OCI-LY1 (cell line): ENCODE measurements at regions not wholly inside any gene's neighbourhood (a gene's known extent, or its start where the extent isn't known, plus 50 kb on each side); places are given as distances from the start of the nearest gene placed in this dataset.

Experiments used
- H2AFZ ChIP-seq: fragments of 200-600 bp; sonication (generic), shearing (Covaris generic); 2 replicates; pipeline ENCODE4 v1.6.0; 2014; ENCODE audit warnings: antibody characterized with exemption, mild to moderate bottlenecking, low read length
- H3F3A ChIP-seq: fragments of 200-600 bp; sonication (generic), shearing (Covaris generic); 2 replicates; pipeline ENCODE4 v1.6.0; 2014; ENCODE audit warnings: mild to moderate bottlenecking, antibody characterized with exemption, low read length, moderate library complexity; ENCODE audit not compliant: insufficient read depth
- H3K27ac ChIP-seq: fragments of 200-600 bp; sonication (generic); 2 replicates; pipeline ENCODE4 v1.5.1; 2014; ENCODE audit warnings: low read length, mixed run types, mild to moderate bottlenecking, low read depth; ENCODE audit not compliant: poor library complexity, severe bottlenecking
- H3K27me3 ChIP-seq: fragments of 200-600 bp; sonication (generic); 2 replicates; pipeline ENCODE4 v1.6.0; 2014; ENCODE audit warnings: antibody characterized with exemption, mild to moderate bottlenecking, low read length, moderate library complexity; ENCODE audit not compliant: insufficient read depth
- H3K36me3 ChIP-seq: fragments of 200-600 bp; sonication (generic); 2 replicates; pipeline ENCODE4 v1.6.1; 2014; ENCODE audit warnings: mild to moderate bottlenecking, antibody characterized with exemption, low read length, moderate library complexity, mixed read lengths; ENCODE audit not compliant: insufficient read depth
- H3K4me1 ChIP-seq: fragments of 200-600 bp; sonication (generic); 2 replicates; pipeline ENCODE4 v1.5.1; 2014; ENCODE audit warnings: mild to moderate bottlenecking, low read length, moderate library complexity; ENCODE audit not compliant: insufficient read depth, severe bottlenecking
- H3K4me2 ChIP-seq: fragments of 200-600 bp; sonication (generic), shearing (Covaris generic); 2 replicates; pipeline ENCODE4 v1.6.1; 2014; ENCODE audit warnings: low read length
- H3K4me3 ChIP-seq: fragments of 200-600 bp; sonication (generic); 2 replicates; pipeline ENCODE4 v1.5.1; 2014; ENCODE audit warnings: low read length, low read depth, mild to moderate bottlenecking, mixed read lengths; ENCODE audit not compliant: poor library complexity, severe bottlenecking
- H3K79me2 ChIP-seq: fragments of 200-600 bp; shearing (Covaris generic); 2 replicates; pipeline ENCODE4 v1.6.1; 2016; ENCODE audit warnings: mixed run types, low read length, mixed read lengths; ENCODE audit not compliant: insufficient read depth
- H3K9ac ChIP-seq: fragments of 200-600 bp; sonication (generic), shearing (Covaris generic); 2 replicates; pipeline ENCODE4 v1.6.1; 2014; ENCODE audit warnings: mild to moderate bottlenecking, low read length, mixed read lengths
- H3K9me2 ChIP-seq: fragments of 200-600 bp; sonication (generic), shearing (Covaris generic); 2 replicates; pipeline ENCODE4 v1.6.1; 2014; ENCODE audit warnings: low read depth, mild to moderate bottlenecking, low read length, mixed read lengths
- H3K9me3 ChIP-seq: fragments of 200-600 bp; shearing (Covaris generic); 2 replicates; pipeline ENCODE4 v1.6.1; 2014; ENCODE audit warnings: low read length, mixed read lengths
- H4K20me1 ChIP-seq: fragments of 200-600 bp; sonication (generic), shearing (Covaris generic); 2 replicates; pipeline ENCODE4 v1.6.0; 2016; ENCODE audit warnings: mild to moderate bottlenecking, low read length; ENCODE audit not compliant: insufficient read depth
- CTCF ChIP-seq: fragments of 200-600 bp; sonication (generic), shearing (Covaris generic); IDR thresholded peaks from 2 replicates; pipeline ENCODE4 v1.5.1; 2017; ENCODE audit warnings: mild to moderate bottlenecking, antibody characterized with exemption, low read length, moderate library complexity, mixed read lengths
- EZH2 ChIP-seq: fragments of 200-600 bp; sonication (generic), shearing (Covaris generic); IDR thresholded peaks from 2 replicates; pipeline ENCODE4 v1.8.0; 2017; ENCODE audit warnings: borderline replicate concordance, mixed run types, mild to moderate bottlenecking, antibody characterized with exemption, low read length, moderate library complexity, mixed read lengths

GRCh38 chr2:180519276-180519675, 461.1 kb upstream of the UBE2E3 start:
- TF ChIP-seq CTCF, result no peak
- TF ChIP-seq EZH2, result no peak
- no peak overlapping the region for H3K4me2 ChIP-seq
- no peaks in the 10 kb centered on the region for H4K20me1 ChIP-seq
- no peaks in the 10 kb centered on the region for H3K36me3 ChIP-seq
- H3F3A ChIP-seq, result no peaks in the 10 kb centered on the region
- no peaks in the 10 kb centered on the region for H3K79me2 ChIP-seq
- no peaks in the 10 kb centered on the region for H3K9me2 ChIP-seq
- no peak overlapping the region for H3K9ac ChIP-seq
- H3K4me1 ChIP-seq, result no peaks in the 10 kb centered on the region
- no peak overlapping the region for H3K4me3 ChIP-seq
- no peaks in the 10 kb centered on the region for H3K27me3 ChIP-seq
- H3K27ac ChIP-seq, result no peak overlapping the region
- no peaks in the 10 kb centered on the region for H3K9me3 ChIP-seq
- no peak overlapping the region for H2AFZ ChIP-seq

DNA sequence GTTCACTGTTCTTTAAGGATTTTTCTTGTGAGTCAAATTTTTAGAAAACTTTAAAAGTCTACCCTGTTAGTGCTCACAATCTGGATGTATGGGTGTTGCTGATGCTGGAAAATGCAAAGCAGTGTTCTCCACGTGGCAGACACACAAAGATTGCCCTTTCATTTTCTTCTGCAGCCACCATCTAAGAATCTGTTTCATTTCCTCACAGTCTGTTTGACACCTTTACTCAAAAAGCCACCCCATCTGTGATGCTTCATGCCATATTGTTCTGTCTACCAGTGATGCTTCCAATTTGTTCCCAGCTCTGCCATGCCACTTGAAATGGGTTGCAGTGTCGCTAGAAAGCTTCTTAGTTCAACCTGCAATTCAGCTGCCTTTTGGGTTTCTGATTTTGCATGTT, 464.2 kb upstream of the UBE2E3 start:
- TF ChIP-seq CTCF (no peak), EZH2 (no peak)
- Histone ChIP-seq H2AFZ (no peak overlapping the region), H3K9me2 (no peaks in the 10 kb centered on the region), H3K4me3 (no peak overlapping the region), H3K27ac (no peak overlapping the region), H3K79me2 (no peaks in the 10 kb centered on the region), H3K36me3 (no peaks in the 10 kb centered on the region), H3F3A (no peaks in the 10 kb centered on the region), H3K4me2 (no peak overlapping the region), H3K27me3 (no peaks in the 10 kb centered on the region), H3K4me1 (no peaks in the 10 kb centered on the region), H4K20me1 (no peaks in the 10 kb centered on the region), H3K9me3 (no peaks in the 10 kb centered on the region), H3K9ac (no peak overlapping the region)

GRCh38 chr2:180513389-180513788, 467.0 kb upstream of the UBE2E3 start:
- H3K27ac ChIP-seq, result no peak overlapping the region
- H3K9ac ChIP-seq, result no peak overlapping the region
- TF ChIP-seq CTCF (no peak), EZH2 (no peak)
- no peaks in the 10 kb centered on the region for H3K79me2 ChIP-seq
- H3K36me3 ChIP-seq, result no peaks in the 10 kb centered on the region
- H3K4me3 ChIP-seq, result no peak overlapping the region
- no peaks in the 10 kb centered on the region for H4K20me1 ChIP-seq
- no peaks in the 10 kb centered on the region for H3K9me3 ChIP-seq
- H2AFZ ChIP-seq, result no peak overlapping the region
- no peaks in the 10 kb centered on the region for H3K9me2 ChIP-seq
- H3K4me1 ChIP-seq, result no peaks in the 10 kb centered on the region
- H3F3A ChIP-seq, result no peaks in the 10 kb centered on the region
- H3K4me2 ChIP-seq, result no peak overlapping the region
- no peaks in the 10 kb centered on the region for H3K27me3 ChIP-seq
